ENCODE measurements at regions not wholly inside any gene's neighbourhood (a gene's known extent, or its start where the extent isn't known, plus 50 kb on each side); places are given as distances from the start of the nearest gene placed in this dataset.

DNA sequence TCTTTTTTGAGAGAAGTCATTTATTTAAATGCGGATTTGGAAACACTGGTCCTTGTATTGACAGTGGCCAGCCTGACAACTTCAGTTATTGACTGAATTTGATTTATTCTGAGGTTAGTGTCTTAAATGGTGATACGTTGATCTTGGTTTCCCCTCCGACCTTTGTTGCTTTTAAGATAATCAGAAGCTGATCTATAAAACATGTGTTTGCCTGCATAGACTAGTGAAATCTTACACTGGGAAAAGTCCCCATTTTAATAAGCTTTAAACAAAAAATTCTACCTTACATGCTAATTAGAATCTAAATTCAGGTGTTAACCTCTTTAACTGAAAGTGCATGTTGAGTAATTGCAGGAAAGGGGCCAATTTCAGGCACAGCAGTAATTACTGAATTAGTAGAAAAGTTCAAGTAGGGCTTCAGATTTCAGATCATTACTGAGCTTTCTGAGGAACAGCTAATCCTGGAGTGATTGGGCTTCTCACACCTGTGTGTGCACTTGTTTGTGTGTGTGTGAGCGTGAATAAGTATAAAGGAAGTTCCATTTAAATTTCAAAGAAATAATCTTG, 221.4 kb downstream of the SOX2 start:
- TF ChIP-seq FOXM1 (IDR thresholded peaks at IDR 0.05; ENCODE audit: low read depth) (no peak), SIN3A (IDR thresholded peaks at IDR 0.05; ENCODE audit: borderline replicate concordance, low read depth, low read length) (no peak), EP300 (IDR thresholded peaks at IDR 0.05; ENCODE audit: borderline replicate concordance in 1 of 2, low read depth in 1 of 2, low read length in 1 of 2) (no peak), NRF1 (IDR thresholded peaks at IDR 0.05; ENCODE audit: low read depth, low read length) (no peak), EZH2phosphoT487 (IDR thresholded peaks at IDR 0.05; ENCODE audit: borderline replicate concordance, low read depth) (no peak), RAD21 (IDR thresholded peaks at IDR 0.05; ENCODE audit: low read length) (no peak), POLR2AphosphoS5 (IDR thresholded peaks at IDR 0.05; ENCODE audit: low read depth, low read length) (no peak), SMC3 (IDR thresholded peaks at IDR 0.05; ENCODE audit: low read depth, low read length) (no peak), MXI1 (IDR thresholded peaks at IDR 0.05; ENCODE audit: low read depth, low read length) (no peak), TEAD4 (IDR thresholded peaks at IDR 0.05; ENCODE audit: borderline replicate concordance, insufficient read depth) (no peak)
- TF ChIP-seq, protein P1, sequence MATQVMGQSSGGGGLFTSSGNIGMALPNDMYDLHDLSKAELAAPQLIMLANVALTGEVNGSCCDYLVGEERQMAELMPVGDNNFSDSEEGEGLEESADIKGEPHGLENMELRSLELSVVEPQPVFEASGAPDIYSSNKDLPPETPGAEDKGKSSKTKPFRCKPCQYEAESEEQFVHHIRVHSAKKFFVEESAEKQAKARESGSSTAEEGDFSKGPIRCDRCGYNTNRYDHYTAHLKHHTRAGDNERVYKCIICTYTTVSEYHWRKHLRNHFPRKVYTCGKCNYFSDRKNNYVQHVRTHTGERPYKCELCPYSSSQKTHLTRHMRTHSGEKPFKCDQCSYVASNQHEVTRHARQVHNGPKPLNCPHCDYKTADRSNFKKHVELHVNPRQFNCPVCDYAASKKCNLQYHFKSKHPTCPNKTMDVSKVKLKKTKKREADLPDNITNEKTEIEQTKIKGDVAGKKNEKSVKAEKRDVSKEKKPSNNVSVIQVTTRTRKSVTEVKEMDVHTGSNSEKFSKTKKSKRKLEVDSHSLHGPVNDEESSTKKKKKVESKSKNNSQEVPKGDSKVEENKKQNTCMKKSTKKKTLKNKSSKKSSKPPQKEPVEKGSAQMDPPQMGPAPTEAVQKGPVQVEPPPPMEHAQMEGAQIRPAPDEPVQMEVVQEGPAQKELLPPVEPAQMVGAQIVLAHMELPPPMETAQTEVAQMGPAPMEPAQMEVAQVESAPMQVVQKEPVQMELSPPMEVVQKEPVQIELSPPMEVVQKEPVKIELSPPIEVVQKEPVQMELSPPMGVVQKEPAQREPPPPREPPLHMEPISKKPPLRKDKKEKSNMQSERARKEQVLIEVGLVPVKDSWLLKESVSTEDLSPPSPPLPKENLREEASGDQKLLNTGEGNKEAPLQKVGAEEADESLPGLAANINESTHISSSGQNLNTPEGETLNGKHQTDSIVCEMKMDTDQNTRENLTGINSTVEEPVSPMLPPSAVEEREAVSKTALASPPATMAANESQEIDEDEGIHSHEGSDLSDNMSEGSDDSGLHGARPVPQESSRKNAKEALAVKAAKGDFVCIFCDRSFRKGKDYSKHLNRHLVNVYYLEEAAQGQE (IDR thresholded peaks at IDR 0.05; ENCODE audit: low read depth, low read length): no peak
- TF ChIP-seq, protein P2, sequence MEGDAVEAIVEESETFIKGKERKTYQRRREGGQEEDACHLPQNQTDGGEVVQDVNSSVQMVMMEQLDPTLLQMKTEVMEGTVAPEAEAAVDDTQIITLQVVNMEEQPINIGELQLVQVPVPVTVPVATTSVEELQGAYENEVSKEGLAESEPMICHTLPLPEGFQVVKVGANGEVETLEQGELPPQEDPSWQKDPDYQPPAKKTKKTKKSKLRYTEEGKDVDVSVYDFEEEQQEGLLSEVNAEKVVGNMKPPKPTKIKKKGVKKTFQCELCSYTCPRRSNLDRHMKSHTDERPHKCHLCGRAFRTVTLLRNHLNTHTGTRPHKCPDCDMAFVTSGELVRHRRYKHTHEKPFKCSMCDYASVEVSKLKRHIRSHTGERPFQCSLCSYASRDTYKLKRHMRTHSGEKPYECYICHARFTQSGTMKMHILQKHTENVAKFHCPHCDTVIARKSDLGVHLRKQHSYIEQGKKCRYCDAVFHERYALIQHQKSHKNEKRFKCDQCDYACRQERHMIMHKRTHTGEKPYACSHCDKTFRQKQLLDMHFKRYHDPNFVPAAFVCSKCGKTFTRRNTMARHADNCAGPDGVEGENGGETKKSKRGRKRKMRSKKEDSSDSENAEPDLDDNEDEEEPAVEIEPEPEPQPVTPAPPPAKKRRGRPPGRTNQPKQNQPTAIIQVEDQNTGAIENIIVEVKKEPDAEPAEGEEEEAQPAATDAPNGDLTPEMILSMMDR (IDR thresholded peaks at IDR 0.05): no peak
- TF ChIP-seq, protein P3, sequence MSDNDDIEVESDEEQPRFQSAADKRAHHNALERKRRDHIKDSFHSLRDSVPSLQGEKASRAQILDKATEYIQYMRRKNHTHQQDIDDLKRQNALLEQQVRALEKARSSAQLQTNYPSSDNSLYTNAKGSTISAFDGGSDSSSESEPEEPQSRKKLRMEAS (IDR thresholded peaks at IDR 0.05; ENCODE audit: low read depth): no peak
- TF ChIP-seq, protein P4, sequence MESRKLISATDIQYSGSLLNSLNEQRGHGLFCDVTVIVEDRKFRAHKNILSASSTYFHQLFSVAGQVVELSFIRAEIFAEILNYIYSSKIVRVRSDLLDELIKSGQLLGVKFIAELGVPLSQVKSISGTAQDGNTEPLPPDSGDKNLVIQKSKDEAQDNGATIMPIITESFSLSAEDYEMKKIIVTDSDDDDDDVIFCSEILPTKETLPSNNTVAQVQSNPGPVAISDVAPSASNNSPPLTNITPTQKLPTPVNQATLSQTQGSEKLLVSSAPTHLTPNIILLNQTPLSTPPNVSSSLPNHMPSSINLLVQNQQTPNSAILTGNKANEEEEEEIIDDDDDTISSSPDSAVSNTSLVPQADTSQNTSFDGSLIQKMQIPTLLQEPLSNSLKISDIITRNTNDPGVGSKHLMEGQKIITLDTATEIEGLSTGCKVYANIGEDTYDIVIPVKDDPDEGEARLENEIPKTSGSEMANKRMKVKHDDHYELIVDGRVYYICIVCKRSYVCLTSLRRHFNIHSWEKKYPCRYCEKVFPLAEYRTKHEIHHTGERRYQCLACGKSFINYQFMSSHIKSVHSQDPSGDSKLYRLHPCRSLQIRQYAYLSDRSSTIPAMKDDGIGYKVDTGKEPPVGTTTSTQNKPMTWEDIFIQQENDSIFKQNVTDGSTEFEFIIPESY (IDR thresholded peaks at IDR 0.05; ENCODE audit: borderline replicate concordance, low read depth): no peak

Measured in SK-N-SH (cell line).